ENCODE measurements at regions not wholly inside any gene's neighbourhood (a gene's known extent, or its start where the extent isn't known, plus 50 kb on each side); places are given as distances from the start of the nearest gene placed in this dataset.
"Not testable (repeated sequence)": the region's sequence is repeated elsewhere in the genome, so short reads cannot be mapped to it uniquely, and the experiment has no call there.

- DNase-seq (ENCODE audit: low read depth): peak; percentile 97
Observed at GRCh38 chr20:48051794-48052474, 266.7 kb upstream of the SULF2 start.

GRCh38 chr20:48049641-48050040, 264.4 kb upstream of the SULF2 start:
- DNase-seq (ENCODE audit: low read depth): no peak

DNA sequence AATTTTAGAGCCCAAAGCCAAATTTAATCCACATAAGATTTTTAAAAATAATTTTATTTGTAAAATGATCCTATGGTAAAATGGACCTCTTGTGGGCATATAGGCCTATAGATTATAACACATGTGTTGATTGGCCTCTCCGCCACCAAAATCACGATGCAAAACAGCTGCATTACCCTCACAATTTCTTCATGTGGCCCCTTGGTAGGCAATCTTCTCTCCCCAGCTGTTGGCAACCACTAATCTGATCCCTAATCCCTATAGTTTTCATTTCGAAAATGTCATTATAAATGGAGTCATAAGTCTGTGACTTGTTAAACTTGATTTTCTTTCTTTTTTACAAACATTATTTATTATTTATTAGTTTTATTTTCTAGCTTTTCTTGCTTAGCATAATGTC, 263.9 kb upstream of the SULF2 start:
- DNase-seq (ENCODE audit: low read depth): no peak

- no peak for DNase-seq (ENCODE audit: low read depth)
Observed at GRCh38 chr20:48047447-48047846, 262.2 kb upstream of the SULF2 start.

DNA sequence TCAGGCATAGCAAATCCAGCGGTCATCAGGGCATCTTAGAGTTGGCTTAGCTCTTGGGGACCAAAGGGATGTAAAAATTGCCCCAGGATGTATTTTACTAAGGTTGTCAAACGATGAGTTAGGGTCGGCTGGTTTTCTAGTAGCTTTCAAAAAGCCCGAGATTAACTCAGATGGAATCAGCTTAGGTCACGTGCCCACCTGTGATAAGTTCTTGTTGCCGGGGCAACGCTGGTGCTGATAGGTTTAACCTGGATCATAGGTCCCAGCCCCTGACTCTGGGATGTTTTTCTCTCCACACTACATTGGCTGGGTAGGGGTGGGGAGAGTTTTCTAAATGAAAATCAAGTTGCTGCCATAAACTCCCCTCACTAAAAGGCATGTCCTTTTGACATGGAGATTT, 257.3 kb upstream of the SULF2 start:
- DNase-seq (ENCODE audit: low read depth): no peak

DNA sequence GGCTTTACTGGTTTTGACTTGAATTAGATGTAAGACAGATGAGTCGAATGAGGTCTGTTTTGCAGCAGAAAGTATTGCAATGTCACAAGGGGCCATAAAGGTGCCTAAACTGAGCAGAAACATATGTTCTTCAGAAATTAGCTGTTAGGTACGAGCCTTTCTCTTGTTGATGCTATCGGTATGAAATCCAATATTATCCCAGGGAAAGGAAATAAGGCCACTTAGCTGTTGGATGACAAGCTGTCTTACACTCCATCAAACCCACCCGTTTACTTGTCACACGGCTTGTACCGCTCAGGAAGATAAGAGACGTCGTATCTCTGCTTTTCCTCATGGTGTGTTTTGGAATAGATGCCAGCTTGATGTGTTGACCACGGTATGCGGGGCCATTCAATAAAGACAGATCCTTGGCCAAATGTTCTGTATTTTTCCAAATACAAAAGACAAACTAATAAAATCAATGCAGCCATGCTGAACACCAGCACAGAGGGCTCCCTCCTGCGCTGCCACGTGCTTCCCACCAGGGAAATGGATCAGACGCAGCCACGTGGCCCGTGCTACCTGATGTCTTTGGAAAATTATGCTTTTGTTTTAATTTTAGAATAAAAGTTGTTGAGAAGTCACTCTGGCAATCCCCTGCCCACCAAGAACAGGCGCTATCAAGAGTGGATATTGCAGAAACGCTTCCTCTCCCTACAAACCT, 255.9 kb upstream of the SULF2 start:
- no peak for DNase-seq (ENCODE audit: low read depth)

GRCh38 chr20:48040491-48040890, 255.2 kb upstream of the SULF2 start:
- no peak for DNase-seq (ENCODE audit: low read depth)

DNA sequence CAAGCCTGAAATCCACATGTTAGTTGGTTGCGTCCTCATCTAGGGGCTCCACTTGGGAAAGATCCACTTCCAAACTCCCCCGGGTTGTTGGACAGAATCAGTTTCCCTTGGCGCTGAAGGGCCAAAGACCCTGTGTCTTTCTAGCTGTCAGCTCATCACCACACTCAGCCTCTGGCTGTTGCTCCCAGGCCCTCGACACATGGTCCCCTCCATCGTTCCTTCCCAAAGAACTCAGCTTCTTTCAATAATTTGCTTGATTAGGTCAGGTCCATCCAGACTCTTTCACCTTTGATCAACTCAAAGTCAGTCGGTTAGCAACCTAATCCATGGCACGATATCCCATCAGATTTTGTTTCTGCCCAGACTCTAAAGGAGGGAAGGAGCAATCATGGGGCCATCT, 254.8 kb upstream of the SULF2 start:
- no peak for DNase-seq (ENCODE audit: low read depth)

- no peak for DNase-seq (ENCODE audit: low read depth)
Observed at GRCh38 chr20:48039514-48039913, 254.2 kb upstream of the SULF2 start.

- DNase-seq (ENCODE audit: low read depth): no peak
Observed at GRCh38 chr20:48038713-48039112, 253.4 kb upstream of the SULF2 start.

- not testable (repeated sequence) for DNase-seq (ENCODE audit: low read depth)
Observed at GRCh38 chr20:48037798-48038197, 252.5 kb upstream of the SULF2 start.

- DNase-seq (ENCODE audit: low read depth): no peak
Observed at GRCh38 chr20:48035961-48036731, 250.9 kb upstream of the SULF2 start.

DNA sequence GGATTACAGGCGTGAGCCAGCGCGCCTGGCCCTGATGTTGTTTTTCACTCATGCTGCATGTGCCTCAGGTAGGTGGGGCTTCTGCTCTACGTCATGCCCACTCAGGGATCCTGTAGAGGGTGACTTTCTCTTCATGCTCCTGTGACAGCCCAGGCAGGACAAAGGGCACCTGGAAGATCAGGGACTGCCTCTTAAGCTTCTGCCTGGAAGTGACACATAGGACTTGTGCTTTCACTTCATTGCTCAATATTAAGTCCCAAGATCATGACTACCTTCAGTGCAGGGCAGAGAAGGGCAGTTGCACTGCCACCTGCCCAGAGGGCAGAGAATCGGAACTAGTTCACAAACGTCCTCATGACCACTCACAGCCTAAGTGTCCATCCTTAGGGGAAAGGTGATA, 249.5 kb upstream of the SULF2 start:
- peak; percentile 61 for DNase-seq (ENCODE audit: low read depth)

GRCh38 chr20:48033005-48033404, 247.7 kb upstream of the SULF2 start:
- not testable (repeated sequence) for DNase-seq (ENCODE audit: low read depth)

- no peak for DNase-seq (ENCODE audit: low read depth)
Observed at GRCh38 chr20:48031122-48031521, 245.8 kb upstream of the SULF2 start.

GRCh38 chr20:48026981-48027592, 241.8 kb upstream of the SULF2 start:
- no peak for DNase-seq (ENCODE audit: low read depth)

DNA sequence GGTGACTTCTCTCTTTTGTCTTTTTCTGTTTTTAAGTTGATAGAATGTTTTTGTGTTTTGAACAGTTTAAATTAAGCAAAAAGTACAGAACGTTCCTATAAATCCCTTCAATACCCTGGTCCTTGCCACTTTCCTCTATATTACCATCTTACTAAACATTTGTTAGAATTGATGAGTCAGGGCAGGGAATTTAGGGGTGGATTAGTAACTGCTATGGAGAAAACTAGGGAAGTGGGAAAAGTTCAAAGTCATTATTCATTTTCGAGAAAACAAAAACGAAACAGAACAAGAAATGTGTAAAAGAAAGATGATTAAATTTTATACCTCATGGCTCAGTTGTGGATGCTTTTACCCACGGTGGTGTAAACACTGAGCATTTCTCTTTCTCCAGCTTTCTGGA, 240.4 kb upstream of the SULF2 start:
- peak; percentile 73 for DNase-seq (ENCODE audit: low read depth)

DNA sequence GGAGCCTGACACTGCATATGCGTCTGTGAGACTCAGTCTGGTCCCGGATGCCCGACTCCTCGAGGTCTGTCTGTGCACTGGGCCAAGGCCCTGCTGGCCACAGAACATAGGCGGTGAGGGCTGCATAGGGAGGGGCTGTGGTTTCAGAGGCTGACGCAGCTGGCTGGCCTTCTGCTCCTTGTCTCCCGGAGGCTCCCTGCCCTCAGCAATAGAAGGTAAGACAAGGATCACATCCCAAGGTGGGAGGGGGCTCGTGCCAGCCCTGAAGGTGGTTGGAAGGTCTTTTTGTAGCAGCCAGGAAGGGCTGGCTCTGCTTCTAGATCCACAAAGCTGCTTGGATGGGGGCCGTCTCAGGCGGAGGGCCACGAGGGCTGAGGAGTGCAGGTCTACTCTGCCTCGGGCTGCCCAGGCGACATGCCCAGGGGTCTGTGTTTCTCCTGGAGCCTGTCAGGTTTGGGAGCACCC, 239.8 kb upstream of the SULF2 start:
- peak; percentile 79 for DNase-seq (ENCODE audit: low read depth)

GRCh38 chr20:48024539-48024938, 239.3 kb upstream of the SULF2 start:
- DNase-seq (ENCODE audit: low read depth): no peak

GRCh38 chr20:48020696-48021095, 235.4 kb upstream of the SULF2 start:
- not testable (repeated sequence) for DNase-seq (ENCODE audit: low read depth)

GRCh38 chr20:48019940-48020339, 234.7 kb upstream of the SULF2 start:
- DNase-seq (ENCODE audit: low read depth): no peak

- DNase-seq (ENCODE audit: low read depth): no peak
Observed at GRCh38 chr20:48019496-48019895, 234.2 kb upstream of the SULF2 start.
